IMR-90 (cell line): ENCODE measurements at regions not wholly inside any gene's neighbourhood (a gene's known extent, or its start where the extent isn't known, plus 50 kb on each side); places are given as distances from the start of the nearest gene placed in this dataset.

Experiments
- ATAC-seq: fragments of 200-7000 bp; cut with Tn5 transposase; 2 replicates; pipeline ENCODE4 v1.9.1; 2020; ENCODE audit warnings: low read depth, mild to moderate bottlenecking, moderate library complexity
- BruUV-seq: library from RNA; stranded (reverse); fragments of 400-500 nt; replicated peaks from 2 replicates; lab custom pipeline; 2021; lab: Mats Ljungman, UMichigan
- CTCF ChIA-PET: fragments of 300-600 bp; formaldehyde crosslinking; extraction: SDS; loops from one replicate; lab custom pipeline; 2021; ENCODE audit warnings: antibody characterized with exemption; lab: Yijun Ruan, JAX
- POLR2A ChIA-PET: fragments of 300-600 bp; sonication (Branson Sonifier 250); formaldehyde crosslinking; loops from one replicate; lab custom pipeline; 2022; ENCODE audit warnings: antibody characterized with exemption; ENCODE audit not compliant: unreplicated experiment; lab: Charles Lee
- DNase-seq: peaks from one replicate; pipeline ENCODE4 v3.0.0; 2013
- H2AFZ ChIP-seq: replicated peaks from 2 replicates; pipeline ENCODE3; 2013; ENCODE audit warnings: low read length, mild to moderate bottlenecking; ENCODE audit not compliant: poor library complexity
- H2AK5ac ChIP-seq: 2 replicates; pipeline ENCODE4 v1.6.1; 2013; ENCODE audit warnings: low read depth, low read length, inconsistent platforms
- H2AK9ac ChIP-seq: replicated peaks from 2 replicates; pipeline ENCODE3; 2013; ENCODE audit warnings: mild to moderate bottlenecking, low read depth, low read length, moderate library complexity; ENCODE audit not compliant: poor library complexity
- H2BK120ac ChIP-seq: 2 replicates; pipeline ENCODE4 v1.6.1; 2013; ENCODE audit warnings: low read depth, low read length, inconsistent platforms
- H2BK15ac ChIP-seq: 3 replicates; pipeline ENCODE4 v1.6.1; 2013; ENCODE audit warnings: low read depth, low read length, inconsistent platforms
- H2BK20ac ChIP-seq: 2 replicates; pipeline ENCODE4 v1.6.1; 2013; ENCODE audit warnings: low read depth, mild to moderate bottlenecking, inconsistent platforms, low read length, moderate library complexity
- H2BK5ac ChIP-seq: 2 replicates; pipeline ENCODE4 v1.6.1; 2013; ENCODE audit warnings: mild to moderate bottlenecking, low read depth, low read length, inconsistent platforms; ENCODE audit not compliant: poor library complexity, severe bottlenecking
- H3K14ac ChIP-seq: replicated peaks from 2 replicates; pipeline ENCODE4 v1.6.1; 2013; ENCODE audit warnings: low read depth, low read length, inconsistent platforms
- H3K18ac ChIP-seq: 2 replicates; pipeline ENCODE4 v1.6.1; 2013; ENCODE audit warnings: low read depth, low read length, control low read depth
- H3K23ac ChIP-seq: 2 replicates; pipeline ENCODE4 v1.6.1; 2013; ENCODE audit warnings: low read depth, low read length, inconsistent platforms
- H3K27ac ChIP-seq: 2 replicates; pipeline ENCODE4 v1.5.1; 2013; ENCODE audit warnings: mild to moderate bottlenecking, control low read depth, low read length; ENCODE audit not compliant: insufficient read depth
- H3K27me3 ChIP-seq: 2 replicates; pipeline ENCODE4 v1.6.1; 2013; ENCODE audit warnings: low read length; ENCODE audit not compliant: control insufficient read depth, insufficient read depth
- H3K36me3 ChIP-seq: 2 replicates; pipeline ENCODE4 v1.6.1; 2013; ENCODE audit warnings: low read length, mixed read lengths; ENCODE audit not compliant: control insufficient read depth, insufficient read depth
- H3K4ac ChIP-seq: 2 replicates; pipeline ENCODE4 v1.6.1; 2013; ENCODE audit warnings: low read depth, low read length, inconsistent platforms
- H3K4me1 ChIP-seq: 2 replicates; pipeline ENCODE4 v1.6.1; 2013; ENCODE audit warnings: low read length, mixed read lengths; ENCODE audit not compliant: control insufficient read depth, insufficient read depth
- H3K4me2 ChIP-seq: 2 replicates; pipeline ENCODE4 v1.6.1; 2013; ENCODE audit warnings: low read depth, mild to moderate bottlenecking, control low read depth, low read length, moderate library complexity
- H3K4me3 ChIP-seq: 2 replicates; pipeline ENCODE4 v1.5.1; 2013; ENCODE audit warnings: low read depth, mild to moderate bottlenecking, control low read depth, low read length, moderate library complexity; ENCODE audit not compliant: insufficient read depth
- H3K56ac ChIP-seq: 2 replicates; pipeline ENCODE4 v1.6.1; 2013; ENCODE audit warnings: low read length, inconsistent platforms; ENCODE audit not compliant: insufficient read depth; ENCODE audit errors: extremely low read depth
- H3K79me1 ChIP-seq, 2 experiments: 2 replicates each; pipeline ENCODE4 v1.6.1; 2013; ENCODE audit warnings: low read length in 2 of 2, inconsistent platforms in 1 of 2, low read depth in 1 of 2
- H3K9ac ChIP-seq: 2 replicates; pipeline ENCODE4 v1.6.1; 2013; ENCODE audit warnings: low read depth, low read length, control low read depth
- H3K9me1 ChIP-seq: 2 replicates; pipeline ENCODE4 v1.6.1; 2013; ENCODE audit warnings: low read length, inconsistent platforms; ENCODE audit not compliant: insufficient read depth
- H3K9me3 ChIP-seq: 2 replicates; pipeline ENCODE4 v1.6.1; 2013; ENCODE audit warnings: low read length; ENCODE audit not compliant: control insufficient read depth, insufficient read depth
- H4K20me1 ChIP-seq: 2 replicates; pipeline ENCODE4 v1.6.1; 2013; ENCODE audit warnings: low read length, inconsistent platforms; ENCODE audit not compliant: insufficient read depth
- H4K5ac ChIP-seq: 2 replicates; pipeline ENCODE4 v1.6.1; 2013; ENCODE audit warnings: mild to moderate bottlenecking, low read depth, low read length, control low read depth
- H4K8ac ChIP-seq, 2 experiments: 2 replicates each; pipeline ENCODE4 v1.6.1; 2013; ENCODE audit warnings: low read depth in 2 of 2, low read length in 2 of 2, control low read depth in 1 of 2, inconsistent platforms in 1 of 2
- H4K91ac ChIP-seq: 2 replicates; pipeline ENCODE4 v1.6.1; 2013; ENCODE audit warnings: low read depth, low read length, inconsistent platforms; ENCODE audit not compliant: insufficient read depth
- MAZ ChIP-seq: IDR thresholded peaks from 2 replicates; pipeline ENCODE4 v1.6.1; 2012; ENCODE audit warnings: low read depth, mild to moderate bottlenecking, low read length, improper control_type of control experiment, moderate library complexity, borderline replicate concordance
- MXI1 ChIP-seq: IDR thresholded peaks from 2 replicates; pipeline ENCODE4 v1.6.1; 2012; ENCODE audit warnings: low read depth, mild to moderate bottlenecking, low read length, moderate library complexity, borderline replicate concordance
- RAD21 ChIP-seq: IDR thresholded peaks from 2 replicates; pipeline ENCODE4 v1.6.1; 2012; ENCODE audit warnings: low read length, improper control_type of control experiment
- RCOR1 ChIP-seq: IDR thresholded peaks from 2 replicates; pipeline ENCODE4 v1.6.1; 2012; ENCODE audit warnings: mild to moderate bottlenecking, low read length, improper control_type of control experiment; ENCODE audit not compliant: insufficient replicate concordance
- RFX5 ChIP-seq: IDR thresholded peaks from 2 replicates; pipeline ENCODE4 v1.8.0; 2012; ENCODE audit warnings: low read depth, mild to moderate bottlenecking, low read length, moderate library complexity
- WGBS, 2 experiments: methylation state at CpG; one replicate each; pipeline versions ENCODE4 v1.1.5 to v1.1.7; 2013; ENCODE audit warnings: missing lambda C conversion rate in 2 of 2; ENCODE audit not compliant: insufficient read length in 1 of 2; ENCODE audit errors: extremely low coverage in 2 of 2; 5-methylcytosine and 5-hydroxymethylcytosine counted together
- dilution Hi-C: fragments of 300-500 bp; cut with HindIII; formaldehyde crosslinking; loops from one replicate; pipeline ENCODE4 v1.14.3; 2018; ENCODE audit warnings: low sequenced_read_pairs; ENCODE audit not compliant: unreplicated experiment
- in situ Hi-C: fragments of 300-500 bp; cut with MboI; formaldehyde crosslinking; loops from 3 replicates; pipeline ENCODE4 v1.14.3; 2019; ENCODE audit warnings: low sequenced_read_pairs, inconsistent platforms, mixed read lengths
- intact Hi-C: fragments of 100-400 bp; cut with micrococcal nuclease; formaldehyde crosslinking; loops from 2 replicates; pipeline ENCODE4 v1.10.0; 2022

DNA sequence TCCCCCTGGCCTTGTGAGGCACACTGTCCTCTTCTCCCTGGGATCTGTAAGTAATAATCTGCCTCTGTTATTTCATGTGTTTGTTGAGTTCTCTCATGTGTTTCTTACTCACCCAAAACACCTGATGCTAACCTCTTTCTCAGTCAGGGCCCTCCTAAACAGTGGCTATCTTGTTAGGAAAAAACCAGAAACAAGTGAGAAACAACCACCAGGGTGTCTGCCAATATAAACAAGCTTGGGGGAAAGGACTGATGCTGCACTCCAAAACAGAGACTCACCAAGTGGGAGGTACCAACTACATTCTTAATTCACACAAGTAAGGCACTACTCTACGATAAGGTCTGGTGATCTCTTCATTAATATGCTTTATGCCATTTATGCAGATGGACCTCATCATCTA is 564.4 kb downstream of the SEMA5A start:
- no peak overlapping the region for H2AK9ac ChIP-seq
- dilution Hi-C loops (no loop called here), intact Hi-C loops (no loop called here), in situ Hi-C loops (no loop called here)
- DNase-seq: peak; percentile 67
- no peak overlapping the region for H3K4ac ChIP-seq
- no CpG with 5 or more reads among the region's 1 CpG for WGBS, 2 experiments
- H3K18ac ChIP-seq: peak overlapping the region; percentile 67; the same call in 1 of the 2 replicates
- no peak overlapping the region for H2BK15ac ChIP-seq
- TF ChIP-seq MAZ (no peak), MXI1 (no peak), RCOR1 (no peak), RAD21 (no peak), RFX5 (no peak)
- H2BK5ac ChIP-seq: no peak overlapping the region
- H4K5ac ChIP-seq: no peak overlapping the region
- no peaks in the 10 kb centered on the region for H3K9me3 ChIP-seq
- no peak overlapping the region for H3K4me2 ChIP-seq
- no peaks in the 10 kb centered on the region for H3K36me3 ChIP-seq
- ChIA-PET CTCF (no interaction called here), POLR2A (no interaction called here)
- no peak overlapping the region for H3K27ac ChIP-seq
- ATAC-seq: 0 out of 2 replicates have a peak, but pooled peaks have one; percentile 14
- no peaks in the 10 kb centered on the region for H4K20me1 ChIP-seq
- H3K79me1 ChIP-seq: no peaks in the 10 kb centered on the region
- peaks cover 7% of the 10 kb centered on the region for H3K4me1 ChIP-seq
- H3K56ac ChIP-seq: no peak overlapping the region
- no peaks in the 10 kb centered on the region; the same call in 1 of the 2 replicates for H3K9me1 ChIP-seq
- peak overlapping the region; percentile 55 for H2AFZ ChIP-seq
- no peak overlapping the region for H2AK5ac ChIP-seq
- H3K27me3 ChIP-seq: no peaks in the 10 kb centered on the region
- H2BK20ac ChIP-seq: no peak overlapping the region; the same call in 1 of the 2 replicates
- no peak overlapping the region; the same call in 1 of the 2 replicates for H2BK120ac ChIP-seq
- no peak overlapping the region for H3K14ac ChIP-seq
- no peak overlapping the region for H3K9ac ChIP-seq
- BruUV-seq: no TSS peak
- H3K23ac ChIP-seq: no peak overlapping the region
- no peak overlapping the region for H4K8ac ChIP-seq
- no peak overlapping the region for H4K91ac ChIP-seq
- no peak overlapping the region for H3K4me3 ChIP-seq
